Fibroblast of villous mesenchyme (primary cell): ENCODE measurements at regions not wholly inside any gene's neighbourhood (a gene's known extent, or its start where the extent isn't known, plus 50 kb on each side); places are given as distances from the start of the nearest gene placed in this dataset.
A peak's percentile ranks its signal among the peaks of the same experiment; 100 is the strongest.

Source experiments
- DNase-seq: peaks from one replicate; pipeline ENCODE4 v3.0.0-alpha.2; 2010; ENCODE audit warnings: low read depth
- H3K4me3 ChIP-seq: 2 replicates; pipeline ENCODE4 v1.5.1; 2011; ENCODE audit warnings: low read depth, mild to moderate bottlenecking, low read length
- CTCF ChIP-seq: IDR thresholded peaks from 2 replicates; pipeline ENCODE4 v1.5.1; 2012; ENCODE audit warnings: low read depth, mild to moderate bottlenecking, low read length; ENCODE audit not compliant: insufficient read depth

GRCh38 chr5:104932431-104932830, 1369.8 kb upstream of the NUDT12 start:
- no peak for TF ChIP-seq CTCF
- no peak for DNase-seq
- no peak overlapping the region for H3K4me3 ChIP-seq

- DNase-seq: no peak
- no peak overlapping the region for H3K4me3 ChIP-seq
- TF ChIP-seq CTCF: no peak
Observed at GRCh38 chr5:104928906-104929520, 1366.4 kb upstream of the NUDT12 start.

- DNase-seq: no peak
- H3K4me3 ChIP-seq: no peak overlapping the region
- no peak for TF ChIP-seq CTCF
Observed at GRCh38 chr5:104915226-104915625, 1352.6 kb upstream of the NUDT12 start.

- no peak for TF ChIP-seq CTCF
- no peak overlapping the region for H3K4me3 ChIP-seq
- DNase-seq: no peak
Observed at GRCh38 chr5:104914536-104915070, 1352.0 kb upstream of the NUDT12 start.

GRCh38 chr5:104913841-104914281, 1351.3 kb upstream of the NUDT12 start:
- TF ChIP-seq CTCF: no peak
- no peak for DNase-seq
- no peak overlapping the region for H3K4me3 ChIP-seq

- no peak for TF ChIP-seq CTCF
- H3K4me3 ChIP-seq: no peak overlapping the region
- peak; percentile 47 for DNase-seq
Observed at GRCh38 chr5:104909803-104910202, 1347.2 kb upstream of the NUDT12 start.

- no peak overlapping the region for H3K4me3 ChIP-seq
- DNase-seq: no peak
- no peak for TF ChIP-seq CTCF
Observed at GRCh38 chr5:104904561-104904960, 1342.0 kb upstream of the NUDT12 start.
